ENCODE measurements at regions not wholly inside any gene's neighbourhood (a gene's known extent, or its start where the extent isn't known, plus 50 kb on each side); places are given as distances from the start of the nearest gene placed in this dataset.

DNA sequence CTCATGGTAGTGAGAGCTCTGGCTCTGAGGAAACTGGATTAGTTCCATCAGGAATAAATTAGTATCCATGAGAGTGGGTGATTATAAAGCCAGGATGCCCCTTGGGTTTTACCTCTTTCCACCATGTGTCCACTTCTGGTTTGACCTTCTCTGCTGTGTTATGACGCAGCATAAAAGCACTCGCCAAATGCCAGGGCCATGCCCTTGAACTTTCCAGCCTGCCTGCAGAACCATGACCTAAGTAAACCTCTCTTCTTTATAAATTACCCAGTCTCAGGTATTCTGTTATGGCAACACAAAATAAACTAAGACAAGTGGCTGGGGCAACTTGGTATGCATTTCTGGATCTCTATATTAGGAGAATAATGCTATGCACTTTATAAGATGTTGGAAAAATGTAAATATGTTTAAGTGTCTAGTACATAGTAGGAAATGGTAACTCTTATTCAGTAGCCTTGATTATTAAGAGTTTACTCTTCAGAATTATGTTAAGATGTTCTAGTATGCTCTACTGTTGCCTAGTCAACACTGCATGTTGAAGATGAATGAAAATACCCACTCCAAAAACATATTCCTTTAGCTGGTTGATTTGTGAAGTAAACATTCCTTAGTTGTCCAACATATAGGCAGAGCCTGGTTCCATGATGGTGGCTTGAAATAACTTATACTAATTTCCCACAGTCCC, 455.6 kb upstream of the TMPO start:
- TF ChIP-seq CTCF (IDR thresholded peaks at IDR 0.05 in 2 of 3, conservative IDR thresholded peaks at IDR 0.05 in 1 of 3; ENCODE audit: control insufficient read depth in 2 of 3, extremely low read depth in 1 of 3, insufficient read depth in 1 of 3, low read depth in 3 of 3, low read length in 3 of 3), result no peak
- TF ChIP-seq, protein P1, sequence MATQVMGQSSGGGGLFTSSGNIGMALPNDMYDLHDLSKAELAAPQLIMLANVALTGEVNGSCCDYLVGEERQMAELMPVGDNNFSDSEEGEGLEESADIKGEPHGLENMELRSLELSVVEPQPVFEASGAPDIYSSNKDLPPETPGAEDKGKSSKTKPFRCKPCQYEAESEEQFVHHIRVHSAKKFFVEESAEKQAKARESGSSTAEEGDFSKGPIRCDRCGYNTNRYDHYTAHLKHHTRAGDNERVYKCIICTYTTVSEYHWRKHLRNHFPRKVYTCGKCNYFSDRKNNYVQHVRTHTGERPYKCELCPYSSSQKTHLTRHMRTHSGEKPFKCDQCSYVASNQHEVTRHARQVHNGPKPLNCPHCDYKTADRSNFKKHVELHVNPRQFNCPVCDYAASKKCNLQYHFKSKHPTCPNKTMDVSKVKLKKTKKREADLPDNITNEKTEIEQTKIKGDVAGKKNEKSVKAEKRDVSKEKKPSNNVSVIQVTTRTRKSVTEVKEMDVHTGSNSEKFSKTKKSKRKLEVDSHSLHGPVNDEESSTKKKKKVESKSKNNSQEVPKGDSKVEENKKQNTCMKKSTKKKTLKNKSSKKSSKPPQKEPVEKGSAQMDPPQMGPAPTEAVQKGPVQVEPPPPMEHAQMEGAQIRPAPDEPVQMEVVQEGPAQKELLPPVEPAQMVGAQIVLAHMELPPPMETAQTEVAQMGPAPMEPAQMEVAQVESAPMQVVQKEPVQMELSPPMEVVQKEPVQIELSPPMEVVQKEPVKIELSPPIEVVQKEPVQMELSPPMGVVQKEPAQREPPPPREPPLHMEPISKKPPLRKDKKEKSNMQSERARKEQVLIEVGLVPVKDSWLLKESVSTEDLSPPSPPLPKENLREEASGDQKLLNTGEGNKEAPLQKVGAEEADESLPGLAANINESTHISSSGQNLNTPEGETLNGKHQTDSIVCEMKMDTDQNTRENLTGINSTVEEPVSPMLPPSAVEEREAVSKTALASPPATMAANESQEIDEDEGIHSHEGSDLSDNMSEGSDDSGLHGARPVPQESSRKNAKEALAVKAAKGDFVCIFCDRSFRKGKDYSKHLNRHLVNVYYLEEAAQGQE (IDR thresholded peaks at IDR 0.05; ENCODE audit: low read depth, low read length), result no peak
- TF ChIP-seq EZH2 (IDR thresholded peaks at IDR 0.05; ENCODE audit: borderline replicate concordance, control insufficient read depth, low read depth, low read length), result no peak
- TF ChIP-seq NR2C1 (IDR thresholded peaks at IDR 0.05), result no peak
- TF ChIP-seq POLR2AphosphoS5 (IDR thresholded peaks at IDR 0.05; ENCODE audit: low read length), result no peak
- TF ChIP-seq POLR2A (IDR thresholded peaks at IDR 0.05; ENCODE audit: low read depth, low read length), result no peak
- TF ChIP-seq CHD2 (IDR thresholded peaks at IDR 0.05; ENCODE audit: borderline replicate concordance, low read depth, low read length), result no peak
- no peak for TF ChIP-seq ZNF592 (IDR thresholded peaks at IDR 0.05)
- TF ChIP-seq ZNF384 (IDR thresholded peaks at IDR 0.05; ENCODE audit: borderline replicate concordance, low read depth, low read length), result no peak
- TF ChIP-seq KDM1A (IDR thresholded peaks at IDR 0.05; ENCODE audit: borderline replicate concordance), result no peak
- TF ChIP-seq CEBPZ (IDR thresholded peaks at IDR 0.05; ENCODE audit: low read depth, low read length), result no peak
